Activated naive CD8-positive, alpha-beta T cell treated with anti-CD3 and anti-CD28 coated beads, Interleukin-2, amount 10 ng/mL, durations not matched to agents 7 days and 5 days (primary cell): ENCODE measurements at regions not wholly inside any gene's neighbourhood (a gene's known extent, or its start where the extent isn't known, plus 50 kb on each side); places are given as distances from the start of the nearest gene placed in this dataset.
"Not testable (repeated sequence)": the region's sequence is repeated elsewhere in the genome, so short reads cannot be mapped to it uniquely, and the experiment has no call there.

Experiments used
- ATAC-seq: fragments of 150-1000 bp; cut with Tn5 transposase; one replicate; pipeline ENCODE4 v1.10.0; 2021; ENCODE audit warnings: low read depth, moderate library complexity
- POLR2A ChIA-PET: fragments of 350-600 bp; sonication (Branson Sonifier 250); formaldehyde crosslinking; loops from one replicate; lab custom pipeline; 2021; ENCODE audit warnings: antibody characterized with exemption; lab: Charles Lee
- DNase-seq: peaks from one replicate; pipeline ENCODE4 v3.0.0; 2021
- H3K27ac Mint-ChIP-seq: one replicate; pipeline ENCODE4 v1.8.0; 2022; ENCODE audit warnings: mild to moderate bottlenecking, mixed read lengths
- H3K27me3 Mint-ChIP-seq: one replicate; pipeline ENCODE4 v1.8.0; 2022; ENCODE audit warnings: mild to moderate bottlenecking, moderate library complexity, mixed read lengths
- H3K36me3 Mint-ChIP-seq: one replicate; pipeline ENCODE4 v1.8.0; 2021; ENCODE audit warnings: mild to moderate bottlenecking, mixed read lengths
- H3K4me1 Mint-ChIP-seq: one replicate; pipeline ENCODE4 v1.8.0; 2021; ENCODE audit warnings: mixed read lengths
- H3K4me3 Mint-ChIP-seq: one replicate; pipeline ENCODE4 v1.8.0; 2022; ENCODE audit warnings: mild to moderate bottlenecking, moderate library complexity, mixed read lengths
- H3K9me3 Mint-ChIP-seq: one replicate; pipeline ENCODE4 v1.8.0; 2021; ENCODE audit warnings: mixed read lengths

- Mint-ChIP-seq H3K27me3 (no peaks in the 10 kb centered on the region), H3K9me3 (peaks cover 2% of the 10 kb centered on the region), H3K4me1 (no peaks in the 10 kb centered on the region), H3K4me3 (no peak overlapping the region), H3K36me3 (no peaks in the 10 kb centered on the region), H3K27ac (no peak overlapping the region)
- DNase-seq: no peak
- POLR2A ChIA-PET: no interaction called here
- ATAC-seq: no peak
Measured at GRCh38 chr6:100202417-100203194, 208.6 kb upstream of the MCHR2 start.

- H3K27ac Mint-ChIP-seq, DNase-seq, H3K27me3 Mint-ChIP-seq, ATAC-seq, H3K36me3 Mint-ChIP-seq, H3K4me3 Mint-ChIP-seq, H3K9me3 Mint-ChIP-seq, H3K4me1 Mint-ChIP-seq, POLR2A ChIA-PET: not testable (repeated sequence)
Measured at GRCh38 chr6:100196214-100196982, 202.4 kb upstream of the MCHR2 start.

GRCh38 chr6:100195244-100195643 lies 201.2 kb upstream of the MCHR2 start:
- H3K4me3 Mint-ChIP-seq, H3K27me3 Mint-ChIP-seq, H3K36me3 Mint-ChIP-seq: not testable (repeated sequence)

GRCh38 chr6:100194535-100194934 lies 200.5 kb upstream of the MCHR2 start:
- POLR2A ChIA-PET: no interaction called here
- ATAC-seq (no peak), DNase-seq (no peak)
- H3K9me3 Mint-ChIP-seq: peaks cover 2% of the 10 kb centered on the region
- H3K36me3 Mint-ChIP-seq: no peaks in the 10 kb centered on the region
- H3K27me3 Mint-ChIP-seq: no peaks in the 10 kb centered on the region
- H3K27ac Mint-ChIP-seq: no peak overlapping the region
- H3K4me3 Mint-ChIP-seq: no peak overlapping the region
- H3K4me1 Mint-ChIP-seq: no peaks in the 10 kb centered on the region

More at GRCh38 chr6:100195244-100195643, 201.2 kb upstream of the MCHR2 start:
- ATAC-seq, H3K9me3 Mint-ChIP-seq, DNase-seq, POLR2A ChIA-PET, H3K4me1 Mint-ChIP-seq, H3K27ac Mint-ChIP-seq: not testable (repeated sequence)

GRCh38 chr6:100188754-100189153 lies 194.7 kb upstream of the MCHR2 start:
- ATAC-seq (no peak), DNase-seq (no peak)
- H3K9me3 Mint-ChIP-seq: no peaks in the 10 kb centered on the region
- H3K27ac Mint-ChIP-seq: no peak overlapping the region
- no peaks in the 10 kb centered on the region for H3K36me3 Mint-ChIP-seq
- H3K27me3 Mint-ChIP-seq: peaks cover 2% of the 10 kb centered on the region
- H3K4me3 Mint-ChIP-seq: no peak overlapping the region
- POLR2A ChIA-PET: no interaction called here
- H3K4me1 Mint-ChIP-seq: no peaks in the 10 kb centered on the region

- DNase-seq: no peak
- POLR2A ChIA-PET: no interaction called here
- H3K36me3 Mint-ChIP-seq: no peaks in the 10 kb centered on the region
Measured at GRCh38 chr6:100186552-100186951, 192.5 kb upstream of the MCHR2 start.

GRCh38 chr6:100185615-100186014 lies 191.6 kb upstream of the MCHR2 start:
- DNase-seq: no peak
- Mint-ChIP-seq H3K4me3 (no peak overlapping the region), H3K36me3 (no peaks in the 10 kb centered on the region)

More at GRCh38 chr6:100186552-100186951, 192.5 kb upstream of the MCHR2 start:
- Mint-ChIP-seq H3K4me1 (no peaks in the 10 kb centered on the region), H3K9me3 (no peaks in the 10 kb centered on the region), H3K4me3 (no peak overlapping the region), H3K27me3 (peaks cover 2% of the 10 kb centered on the region), H3K27ac (no peak overlapping the region)
- no peak for ATAC-seq

GRCh38 chr6:100184473-100184872 lies 190.4 kb upstream of the MCHR2 start:
- no peaks in the 10 kb centered on the region for H3K4me1 Mint-ChIP-seq
- no peaks in the 10 kb centered on the region for H3K9me3 Mint-ChIP-seq
- H3K27ac Mint-ChIP-seq: no peak overlapping the region
- POLR2A ChIA-PET: no interaction called here
- H3K27me3 Mint-ChIP-seq: peaks cover 2% of the 10 kb centered on the region
- H3K36me3 Mint-ChIP-seq: no peaks in the 10 kb centered on the region
- no peak overlapping the region for H3K4me3 Mint-ChIP-seq
- DNase-seq (no peak), ATAC-seq (no peak)

More at GRCh38 chr6:100185615-100186014, 191.6 kb upstream of the MCHR2 start:
- no peaks in the 10 kb centered on the region for H3K4me1 Mint-ChIP-seq
- POLR2A ChIA-PET: no interaction called here
- no peak for ATAC-seq
- no peaks in the 10 kb centered on the region for H3K9me3 Mint-ChIP-seq
- H3K27me3 Mint-ChIP-seq: peaks cover 2% of the 10 kb centered on the region
- H3K27ac Mint-ChIP-seq: no peak overlapping the region

GRCh38 chr6:100182313-100182712 lies 188.3 kb upstream of the MCHR2 start:
- peaks cover 2% of the 10 kb centered on the region for H3K27me3 Mint-ChIP-seq

GRCh38 chr6:100181309-100181708 lies 187.3 kb upstream of the MCHR2 start:
- Mint-ChIP-seq H3K4me3 (no peak overlapping the region), H3K36me3 (no peaks in the 10 kb centered on the region), H3K27me3 (peaks cover 2% of the 10 kb centered on the region), H3K27ac (no peak overlapping the region), H3K9me3 (no peaks in the 10 kb centered on the region), H3K4me1 (no peaks in the 10 kb centered on the region)
- POLR2A ChIA-PET: no interaction called here
- ATAC-seq (no peak), DNase-seq (no peak)

More at GRCh38 chr6:100182313-100182712, 188.3 kb upstream of the MCHR2 start:
- Mint-ChIP-seq H3K9me3 (no peaks in the 10 kb centered on the region), H3K36me3 (no peaks in the 10 kb centered on the region), H3K27ac (no peak overlapping the region), H3K4me1 (no peaks in the 10 kb centered on the region), H3K4me3 (no peak overlapping the region)
- ATAC-seq (no peak), DNase-seq (no peak)
- POLR2A ChIA-PET: no interaction called here

GRCh38 chr6:100179576-100179975 lies 185.6 kb upstream of the MCHR2 start:
- no peak overlapping the region for H3K27ac Mint-ChIP-seq
- DNase-seq (no peak), ATAC-seq (no peak)
- H3K36me3 Mint-ChIP-seq: no peaks in the 10 kb centered on the region
- no peaks in the 10 kb centered on the region for H3K9me3 Mint-ChIP-seq
- POLR2A ChIA-PET: no interaction called here
- no peaks in the 10 kb centered on the region for H3K4me1 Mint-ChIP-seq
- H3K27me3 Mint-ChIP-seq: no peaks in the 10 kb centered on the region
- H3K4me3 Mint-ChIP-seq: no peak overlapping the region

- Mint-ChIP-seq H3K27ac (no peak overlapping the region), H3K4me1 (no peaks in the 10 kb centered on the region), H3K36me3 (no peaks in the 10 kb centered on the region), H3K27me3 (no peaks in the 10 kb centered on the region), H3K9me3 (no peaks in the 10 kb centered on the region), H3K4me3 (no peak overlapping the region)
- POLR2A ChIA-PET: no interaction called here
- no peak for DNase-seq
- ATAC-seq: no peak
Measured at GRCh38 chr6:100177956-100178355, 183.9 kb upstream of the MCHR2 start.

- Mint-ChIP-seq H3K27ac (no peak overlapping the region), H3K36me3 (no peaks in the 10 kb centered on the region), H3K27me3 (no peaks in the 10 kb centered on the region), H3K4me3 (no peak overlapping the region), H3K4me1 (no peaks in the 10 kb centered on the region), H3K9me3 (no peaks in the 10 kb centered on the region)
- ATAC-seq: no peak
- POLR2A ChIA-PET: no interaction called here
- no peak for DNase-seq
Measured at GRCh38 chr6:100176951-100177710, 183.1 kb upstream of the MCHR2 start.
